Spinal cord (tissue), 9 donors: ENCODE measurements at regions not wholly inside any gene's neighbourhood (a gene's known extent, or its start where the extent isn't known, plus 50 kb on each side); places are given as distances from the start of the nearest gene placed in this dataset.

Experiments
- DNase-seq, 6 donors: peaks; one replicate each; pipeline versions ENCODE4 v3.0.0 to v3.0.0-alpha.2; 2013 to 2015; ENCODE audit warnings: low spot score in 6 of 6, low read depth in 4 of 6
- H3K27ac ChIP-seq: one replicate; pipeline ENCODE4 v1.5.1; 2013; ENCODE audit warnings: low read depth, low read length, control low read depth
- H3K27me3 ChIP-seq: one replicate; pipeline ENCODE4 v1.6.1; 2013; ENCODE audit warnings: low read length; ENCODE audit not compliant: control insufficient read depth, insufficient read depth
- H3K36me3 ChIP-seq: one replicate; pipeline ENCODE4 v1.6.1; 2013; ENCODE audit warnings: low read length; ENCODE audit not compliant: control insufficient read depth, insufficient read depth
- H3K4me1 ChIP-seq: one replicate; pipeline ENCODE4 v1.6.1; 2013; ENCODE audit warnings: low read length; ENCODE audit not compliant: control insufficient read depth, insufficient read depth
- H3K4me3 ChIP-seq: one replicate; pipeline ENCODE4 v1.5.1; 2013; ENCODE audit warnings: low read depth, low read length, control low read depth
- H3K9me3 ChIP-seq: one replicate; pipeline ENCODE4 v1.6.1; 2013; ENCODE audit warnings: low read length; ENCODE audit not compliant: control insufficient read depth, insufficient read depth
- WGBS: methylation state at CpG from one replicate; pipeline ENCODE4 v1.1.5; 2013; ENCODE audit warnings: missing lambda C conversion rate; ENCODE audit not compliant: insufficient coverage; 5-methylcytosine and 5-hydroxymethylcytosine counted together
- donor health status: healthy.

- Histone ChIP-seq H3K4me3 (peak overlapping the region; percentile 90), H3K9me3 (no peaks in the 10 kb centered on the region), H3K4me1 (peaks cover 9% of the 10 kb centered on the region), H3K27me3 (no peaks in the 10 kb centered on the region), H3K36me3 (peaks cover 3% of the 10 kb centered on the region), H3K27ac (peak overlapping the region; percentile 94)
- peak in 2 of 6 donors; percentile 18 to 25 for DNase-seq
- 5% methylated on average over 34 of the region's 36 CpGs for WGBS
Measured at GRCh38 chr6:71419217-71420094, 130.8 kb downstream of the OGFRL1 start.

- H3K36me3 ChIP-seq: peaks cover 3% of the 10 kb centered on the region
- DNase-seq: peak in 5 of 6 donors; percentile 29 to 76 (median 39)
- no peaks in the 10 kb centered on the region for H3K27me3 ChIP-seq
- peak overlapping the region; percentile 90 for H3K4me3 ChIP-seq
- under 1% methylated on average over 91 of the region's 91 CpGs for WGBS
- peak overlapping the region; percentile 94 for H3K27ac ChIP-seq
- peaks cover 9% of the 10 kb centered on the region for H3K4me1 ChIP-seq
- H3K9me3 ChIP-seq: no peaks in the 10 kb centered on the region
Measured at GRCh38 chr6:71420095-71420692, 131.6 kb downstream of the OGFRL1 start.

- WGBS: under 1% methylated on average over 42 of the region's 46 CpGs
- Histone ChIP-seq H3K27me3 (no peaks in the 10 kb centered on the region), H3K4me3 (peak overlapping the region; percentile 90), H3K4me1 (peaks cover 9% of the 10 kb centered on the region), H3K27ac (peak overlapping the region; percentile 94), H3K9me3 (no peaks in the 10 kb centered on the region), H3K36me3 (no peaks in the 10 kb centered on the region)
- DNase-seq: peak; percentile 85 to 98 (median 92)
Measured at GRCh38 chr6:71420693-71421328, 132.2 kb downstream of the OGFRL1 start.

GRCh38 chr6:71421611-71422010, 133.0 kb downstream of the OGFRL1 start:
- peaks cover 9% of the 10 kb centered on the region for H3K4me1 ChIP-seq
- no peaks in the 10 kb centered on the region for H3K9me3 ChIP-seq
- no CpG with 5 or more reads among the region's 4 CpGs for WGBS
- H3K27me3 ChIP-seq: no peaks in the 10 kb centered on the region
- no peak overlapping the region for H3K4me3 ChIP-seq
- H3K27ac ChIP-seq: no peak overlapping the region
- H3K36me3 ChIP-seq: no peaks in the 10 kb centered on the region
- DNase-seq: no peak

GRCh38 chr6:71430018-71430417, 141.4 kb downstream of the OGFRL1 start:
- H3K27ac ChIP-seq: no peak overlapping the region
- no peaks in the 10 kb centered on the region for H3K36me3 ChIP-seq
- no peak for DNase-seq
- no peaks in the 10 kb centered on the region for H3K27me3 ChIP-seq
- no peaks in the 10 kb centered on the region for H3K9me3 ChIP-seq
- no peak overlapping the region for H3K4me3 ChIP-seq
- H3K4me1 ChIP-seq: no peaks in the 10 kb centered on the region
- 47% methylated on average over 2 of the region's 3 CpGs for WGBS

- Histone ChIP-seq H3K4me3 (no peak overlapping the region), H3K9me3 (no peaks in the 10 kb centered on the region), H3K27ac (no peak overlapping the region), H3K27me3 (no peaks in the 10 kb centered on the region), H3K4me1 (no peaks in the 10 kb centered on the region), H3K36me3 (no peaks in the 10 kb centered on the region)
- DNase-seq: no peak
Measured at GRCh38 chr6:71433441-71433840, 144.8 kb downstream of the OGFRL1 start.

- no peak overlapping the region for H3K4me3 ChIP-seq
- no peak overlapping the region for H3K27ac ChIP-seq
- no peaks in the 10 kb centered on the region for H3K27me3 ChIP-seq
- H3K36me3 ChIP-seq: no peaks in the 10 kb centered on the region
- no peaks in the 10 kb centered on the region for H3K4me1 ChIP-seq
- WGBS: 100% methylated on average over 1 of the region's 4 CpGs
- H3K9me3 ChIP-seq: peaks cover 4% of the 10 kb centered on the region
- peak in 1 of 6 donors; percentile 3 for DNase-seq
Measured at GRCh38 chr6:71444222-71444621, 155.6 kb downstream of the OGFRL1 start.

- H3K27ac ChIP-seq: peak overlapping the region; percentile 22
Measured at GRCh38 chr6:71446057-71446456, 157.4 kb downstream of the OGFRL1 start.

GRCh38 chr6:71446470-71446869, 157.9 kb downstream of the OGFRL1 start:
- no peaks in the 10 kb centered on the region for H3K4me1 ChIP-seq
- DNase-seq: peak in 1 of 6 donors; percentile 7
- peak overlapping the region; percentile 22 for H3K27ac ChIP-seq
- WGBS: 79% methylated on average over 3 of the region's 4 CpGs
- H3K9me3 ChIP-seq: no peaks in the 10 kb centered on the region
- H3K4me3 ChIP-seq: no peak overlapping the region
- no peaks in the 10 kb centered on the region for H3K27me3 ChIP-seq
- H3K36me3 ChIP-seq: no peaks in the 10 kb centered on the region

More at GRCh38 chr6:71446057-71446456, 157.4 kb downstream of the OGFRL1 start:
- Histone ChIP-seq H3K4me1 (no peaks in the 10 kb centered on the region), H3K4me3 (no peak overlapping the region), H3K27me3 (no peaks in the 10 kb centered on the region), H3K9me3 (no peaks in the 10 kb centered on the region), H3K36me3 (no peaks in the 10 kb centered on the region)
- peak in 2 of 6 donors; percentile 4 to 49 for DNase-seq
- 50% methylated on average over 1 of the region's 2 CpGs for WGBS
